ENCODE measurements at regions not wholly inside any gene's neighbourhood (a gene's known extent, or its start where the extent isn't known, plus 50 kb on each side); places are given as distances from the start of the nearest gene placed in this dataset.

DNA sequence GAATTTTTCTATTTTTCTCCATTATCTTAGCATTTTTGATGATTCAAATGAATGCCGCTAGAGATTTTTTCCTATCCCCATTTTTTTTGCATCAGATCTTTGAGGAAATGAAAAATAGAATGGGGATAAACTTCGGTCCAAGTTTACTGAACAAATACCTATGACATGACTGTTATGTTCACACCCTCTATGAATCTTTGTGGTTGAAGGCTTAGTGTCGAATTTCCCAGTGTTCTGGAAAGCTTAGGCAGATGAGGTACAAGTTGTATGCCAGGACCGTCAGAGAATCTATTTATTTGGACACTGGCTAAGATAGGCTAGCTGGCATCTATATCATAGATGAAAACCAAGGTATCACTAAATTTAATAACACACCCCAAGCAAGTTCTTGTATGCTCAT, 123.4 kb downstream of the SPCS3 start:
- no peak for DNase-seq (ENCODE audit: low read depth, low spot score)

DNA sequence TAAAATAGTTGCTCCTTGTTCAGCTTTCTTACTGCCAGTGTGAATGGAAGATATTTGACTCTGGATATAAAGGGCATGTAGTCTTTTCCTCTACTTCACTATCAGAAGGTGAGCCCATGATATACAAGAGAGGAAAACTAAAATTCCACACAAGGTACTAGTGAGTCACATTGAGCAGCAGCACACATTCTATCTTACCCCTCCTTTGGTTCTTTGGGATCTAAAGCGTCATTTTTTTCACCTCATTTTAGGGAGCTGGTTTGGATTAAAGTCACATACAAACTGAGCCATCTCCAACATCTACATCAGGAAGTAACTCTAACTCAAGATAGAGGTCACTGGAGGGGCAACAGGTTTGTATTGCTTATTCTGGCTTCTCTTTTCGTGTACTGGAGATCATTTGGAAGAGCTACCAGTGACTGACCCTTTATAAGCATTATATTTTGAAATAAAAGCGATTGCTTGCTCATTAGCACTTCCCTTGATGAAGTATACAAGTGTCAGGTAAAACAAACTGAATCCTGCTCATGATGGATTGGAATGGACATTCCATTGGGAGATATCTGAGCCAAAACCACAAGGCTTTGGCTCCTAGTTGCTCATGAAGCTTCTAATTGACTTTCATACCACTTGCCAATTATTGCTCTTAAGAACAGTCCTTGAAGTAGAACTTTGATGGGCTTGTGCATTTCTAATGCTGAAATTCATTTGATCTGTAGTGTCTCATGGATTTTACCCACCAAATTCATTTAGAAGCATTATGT, 124.1 kb downstream of the SPCS3 start:
- no peak for DNase-seq (ENCODE audit: low read depth, low spot score)

DNA sequence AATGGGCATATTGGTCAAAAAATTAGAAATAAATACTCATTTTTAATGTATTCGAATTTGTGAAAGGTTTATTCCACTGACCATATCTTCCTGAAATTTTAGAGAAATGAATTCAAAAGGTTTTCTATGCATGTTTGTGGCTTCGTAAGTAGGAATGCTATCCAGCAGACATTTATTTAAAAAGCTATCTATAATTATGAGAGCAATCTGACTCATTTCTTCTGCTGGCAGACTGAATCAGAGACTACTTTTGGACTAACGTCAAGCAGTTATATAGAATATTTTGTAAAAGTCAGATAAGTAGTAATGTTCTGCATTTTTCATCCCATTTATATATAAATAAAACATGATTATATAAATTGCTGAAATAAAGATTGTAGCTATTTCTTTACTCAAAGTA, 125.0 kb downstream of the SPCS3 start:
- no peak for DNase-seq (ENCODE audit: low read depth, low spot score)

DNA sequence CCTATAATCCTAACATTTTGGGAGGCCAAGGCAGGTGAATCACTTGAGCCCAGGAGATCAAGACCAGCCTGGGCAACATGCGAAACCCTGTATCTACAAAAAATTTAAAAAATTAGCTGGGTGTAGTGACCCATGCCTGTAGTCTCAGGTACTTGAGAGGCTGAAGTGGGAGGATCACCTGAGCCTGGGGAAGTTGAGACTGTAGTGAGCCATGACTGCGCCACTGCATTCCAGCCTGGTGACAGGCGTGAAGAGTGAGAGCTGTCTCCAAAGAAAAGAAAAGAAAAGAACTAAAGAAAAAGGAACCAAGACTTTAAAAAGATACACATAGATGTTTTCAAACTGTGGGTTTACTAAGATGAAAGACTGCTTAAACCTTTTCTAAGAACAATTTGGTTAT, 129.0 kb downstream of the SPCS3 start:
- DNase-seq (ENCODE audit: low read depth, low spot score) = no peak

DNA sequence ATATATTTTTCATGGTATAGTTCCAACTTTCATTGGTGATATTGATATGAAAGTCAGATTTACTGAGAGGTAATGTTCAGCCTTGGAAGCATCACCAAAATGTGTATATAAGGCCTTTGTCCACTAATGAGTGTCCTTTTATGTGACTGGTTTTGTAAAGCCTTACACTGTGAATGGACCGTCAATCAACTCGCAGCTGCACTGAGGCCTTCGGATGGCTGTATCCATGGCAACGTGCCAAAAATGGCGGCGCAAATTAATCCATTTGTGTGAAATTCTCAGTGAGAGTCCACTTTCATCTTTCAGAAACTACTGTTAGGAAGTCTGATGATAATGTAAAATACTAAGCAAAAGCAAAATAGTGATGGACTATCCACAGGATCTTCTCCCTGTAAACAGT, 131.7 kb downstream of the SPCS3 start:
- DNase-seq (ENCODE audit: low read depth, low spot score) = no peak

DNA sequence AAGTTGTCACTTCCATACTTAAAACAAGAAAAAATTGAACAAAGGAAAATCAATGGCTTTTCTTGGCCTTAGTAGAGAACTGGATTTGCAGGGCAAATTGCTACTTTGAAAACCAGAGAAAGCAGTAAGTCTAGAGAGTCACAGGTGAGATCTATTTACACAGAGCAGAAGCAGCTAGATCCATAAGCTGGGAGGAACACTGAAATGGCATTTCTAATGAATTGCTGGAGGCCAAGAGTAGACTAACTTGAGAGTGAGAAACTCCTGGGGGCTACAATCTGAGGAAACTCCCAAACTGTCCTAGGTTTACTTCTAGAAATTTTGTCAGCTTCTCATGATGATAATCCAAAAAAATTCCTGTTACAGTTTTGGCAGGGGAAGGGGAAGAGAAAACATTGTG, 133.3 kb downstream of the SPCS3 start:
- DNase-seq (ENCODE audit: low read depth, low spot score) = no peak

DNA sequence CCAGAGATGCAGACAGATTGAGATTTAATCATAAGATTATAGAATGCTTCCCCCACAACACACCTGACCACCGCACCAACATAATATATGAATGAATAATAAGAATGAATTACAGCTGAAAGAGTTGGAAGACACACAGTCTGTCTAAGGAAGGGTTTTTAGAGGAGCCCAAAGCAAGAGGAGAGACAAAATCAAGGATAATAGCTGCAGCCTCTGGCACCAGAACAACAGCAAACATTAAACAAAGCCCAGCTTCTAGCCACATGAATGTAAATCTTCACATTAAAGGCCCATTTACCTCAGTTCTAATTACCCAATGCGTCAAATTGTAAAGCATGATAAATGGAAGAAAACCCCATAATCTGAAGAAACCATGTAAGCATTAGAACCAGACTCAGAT, 133.9 kb downstream of the SPCS3 start:
- DNase-seq (ENCODE audit: low read depth, low spot score) = no peak

DNA sequence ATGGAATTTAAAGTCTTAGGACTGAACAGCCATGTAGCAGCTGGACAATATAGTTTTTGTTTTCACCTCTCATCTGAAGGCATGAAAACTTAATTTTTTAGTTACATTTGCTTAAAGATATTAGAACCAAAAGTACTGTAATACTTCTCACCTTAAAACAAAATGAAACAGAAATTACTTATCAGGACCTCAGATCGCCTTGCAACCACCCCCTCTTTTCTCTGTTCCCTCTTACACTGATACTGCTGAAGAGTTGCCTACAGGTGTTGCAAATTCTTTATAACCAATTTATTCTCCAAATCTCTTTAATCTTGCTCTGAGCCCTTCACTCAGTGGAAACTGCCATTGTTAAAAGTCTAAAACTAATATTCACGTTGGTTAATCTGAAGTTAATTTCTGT, 145.0 kb downstream of the SPCS3 start:
- DNase-seq (ENCODE audit: low read depth, low spot score) = no peak

DNA sequence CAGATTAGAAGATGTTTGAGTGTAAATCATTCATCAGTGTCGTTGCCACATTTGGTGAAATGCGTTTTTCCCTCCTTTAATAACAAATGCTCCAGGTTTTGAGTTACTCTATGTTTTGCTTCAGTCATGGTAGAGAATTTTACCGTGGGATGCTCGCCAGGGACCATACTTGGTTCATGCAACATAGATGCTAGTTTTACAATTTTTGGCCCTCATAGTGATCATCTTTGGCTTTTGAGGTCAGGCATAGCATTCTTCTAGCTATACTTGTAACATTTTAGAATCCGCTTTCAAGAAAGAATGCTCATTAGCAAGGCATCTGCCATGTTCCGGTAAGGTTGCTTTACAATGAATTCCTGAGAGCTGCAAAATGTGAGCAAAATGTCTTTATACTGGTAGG, 147.2 kb downstream of the SPCS3 start:
- DNase-seq (ENCODE audit: low read depth, low spot score) = no peak

DNA sequence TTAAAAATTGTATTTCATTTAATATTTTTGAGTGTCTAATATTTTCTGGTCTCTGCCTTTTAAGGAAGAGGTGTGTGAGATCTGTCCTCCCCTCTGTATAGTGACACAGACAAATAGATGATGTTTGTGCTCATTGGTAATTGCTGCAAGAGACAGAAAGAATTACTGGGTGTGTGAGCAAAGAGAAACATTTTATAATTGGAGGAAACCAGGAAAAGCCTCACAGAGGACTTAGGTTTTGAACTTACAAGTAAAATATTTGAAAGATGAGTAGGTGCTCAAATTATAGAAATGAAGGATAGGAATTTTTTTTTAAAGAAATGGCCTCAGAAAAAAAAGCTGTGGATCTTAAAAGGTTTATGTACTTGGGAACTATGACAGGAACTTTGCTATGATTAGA, 149.8 kb downstream of the SPCS3 start:
- DNase-seq (ENCODE audit: low read depth, low spot score) = no peak

DNA sequence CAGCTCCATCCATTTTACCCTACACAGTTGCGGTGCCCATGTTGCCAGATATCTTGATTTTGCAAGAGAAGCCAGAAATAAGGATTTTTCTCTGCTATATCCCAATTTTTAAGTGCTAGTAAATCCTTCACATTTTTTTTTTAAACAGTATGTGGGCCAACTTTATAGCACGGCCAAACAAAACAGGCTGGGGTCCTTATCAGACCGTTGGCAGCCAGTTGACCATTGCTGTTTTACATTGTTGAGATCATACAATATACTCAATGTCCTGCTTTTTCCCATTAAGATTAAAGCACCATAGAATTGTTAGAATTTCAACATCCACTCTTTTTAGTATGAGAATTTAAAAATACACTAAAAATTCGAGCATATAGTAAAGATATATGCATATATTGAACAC, 150.9 kb downstream of the SPCS3 start:
- DNase-seq (ENCODE audit: low read depth, low spot score) = no peak

DNA sequence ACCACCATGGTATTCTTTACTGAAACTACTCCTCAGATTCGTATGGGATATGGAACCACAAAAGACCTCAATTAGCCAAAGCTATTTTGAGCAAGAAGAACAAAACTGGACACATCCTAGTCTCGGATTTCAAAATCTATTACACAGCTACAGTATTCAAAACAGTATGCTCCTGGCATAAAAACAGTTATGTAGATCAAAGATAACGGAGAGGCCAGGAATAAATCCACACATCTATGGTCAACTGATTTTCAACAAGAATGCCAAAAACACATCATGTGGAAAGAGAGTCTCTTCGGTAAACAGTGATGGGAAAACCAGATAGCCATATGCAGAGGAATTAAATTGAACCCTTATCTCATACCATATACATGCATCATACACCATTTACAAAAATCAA, 155.3 kb downstream of the SPCS3 start:
- no peak for DNase-seq (ENCODE audit: low read depth, low spot score)

DNA sequence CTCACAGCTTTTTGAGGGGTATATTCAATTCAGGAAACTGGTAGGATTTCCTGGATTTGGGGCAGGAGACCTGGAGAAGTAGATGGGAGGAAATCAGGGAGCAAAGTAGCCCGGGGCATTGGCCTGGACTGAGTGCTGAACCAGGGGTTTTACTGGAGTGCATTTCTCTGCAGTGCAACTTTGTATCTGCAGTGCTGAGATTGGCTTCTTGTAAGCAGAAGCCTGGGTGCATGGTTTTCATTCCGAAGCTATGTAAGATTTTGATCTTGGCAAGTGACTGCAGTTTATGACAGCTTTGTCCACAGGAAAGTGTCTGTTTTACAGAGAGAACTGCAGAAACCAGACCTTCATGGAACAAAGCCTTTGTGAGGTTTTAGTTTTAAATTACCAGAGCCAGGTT, 158.3 kb downstream of the SPCS3 start:
- DNase-seq (ENCODE audit: low read depth, low spot score) = no peak

DNA sequence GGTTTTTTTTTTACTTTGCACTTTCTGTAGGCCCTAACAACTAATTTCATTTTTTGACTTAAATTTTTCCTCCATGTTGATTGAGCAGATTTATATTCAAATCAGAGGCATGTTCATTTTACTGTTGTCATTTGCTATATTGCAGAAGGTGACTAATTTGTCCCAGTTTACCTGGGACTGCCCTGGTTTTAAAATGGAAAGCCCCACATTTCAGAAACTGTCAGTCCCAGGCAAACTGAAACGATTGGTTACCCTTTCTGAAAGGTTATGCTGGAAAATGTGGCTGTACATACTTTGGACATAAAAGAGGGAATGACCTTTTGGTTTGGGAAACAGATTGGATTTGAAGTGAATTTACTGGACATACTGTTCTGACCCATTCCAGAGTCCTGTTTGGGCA, 160.0 kb downstream of the SPCS3 start:
- no peak for DNase-seq (ENCODE audit: low read depth, low spot score)

DNA sequence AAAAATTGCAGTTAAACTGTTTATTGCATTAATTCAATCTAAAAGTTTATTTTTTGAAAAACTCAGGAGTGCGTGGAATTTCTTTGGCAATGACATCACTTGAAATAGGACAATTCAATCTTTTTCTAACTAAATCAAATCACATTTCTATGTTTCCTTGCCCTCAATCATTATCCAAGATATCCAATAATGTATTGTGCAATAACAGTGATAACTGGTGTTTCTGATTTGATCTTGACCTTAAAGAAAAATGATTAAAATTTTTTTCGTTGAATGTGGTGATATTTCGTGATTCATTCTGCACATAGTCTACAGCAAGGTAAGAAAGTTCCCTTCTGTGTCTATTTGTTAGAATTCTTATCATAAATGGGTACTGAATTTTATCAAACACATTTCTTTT, 163.2 kb downstream of the SPCS3 start:
- no peak for DNase-seq (ENCODE audit: low read depth, low spot score)

DNA sequence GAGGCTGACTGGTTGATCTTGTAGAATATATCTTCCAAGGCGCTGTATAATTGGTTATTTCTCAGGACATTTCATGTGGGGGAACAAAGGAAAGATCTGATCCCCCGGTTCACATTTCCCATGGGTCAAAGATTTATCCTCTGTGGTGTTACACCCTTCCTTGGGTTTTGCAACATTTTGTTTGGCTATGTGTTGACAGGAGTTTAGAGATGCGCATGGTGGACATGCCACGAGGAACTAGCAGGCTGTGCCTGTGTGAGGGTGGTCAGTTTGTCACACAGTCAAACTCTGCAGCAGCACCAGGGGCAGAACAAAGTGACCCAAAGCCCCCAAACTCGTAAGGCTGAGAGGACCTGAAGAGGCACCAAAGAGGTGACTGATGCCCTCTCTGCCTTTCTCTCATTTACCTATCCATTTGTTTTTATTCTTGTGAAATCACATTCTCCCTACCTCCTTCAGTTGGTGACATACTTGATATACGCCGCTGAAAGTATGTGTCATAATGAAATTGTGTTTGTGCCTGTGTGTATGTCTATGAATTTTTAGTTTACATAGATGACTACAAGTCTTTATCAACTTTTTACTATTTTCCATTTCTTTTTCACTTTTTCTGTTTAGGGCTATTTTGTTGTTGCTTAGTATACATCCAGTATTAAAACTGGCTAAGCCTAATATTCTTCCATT, 164.7 kb downstream of the SPCS3 start:
- DNase-seq (ENCODE audit: low read depth, low spot score) = no peak

DNA sequence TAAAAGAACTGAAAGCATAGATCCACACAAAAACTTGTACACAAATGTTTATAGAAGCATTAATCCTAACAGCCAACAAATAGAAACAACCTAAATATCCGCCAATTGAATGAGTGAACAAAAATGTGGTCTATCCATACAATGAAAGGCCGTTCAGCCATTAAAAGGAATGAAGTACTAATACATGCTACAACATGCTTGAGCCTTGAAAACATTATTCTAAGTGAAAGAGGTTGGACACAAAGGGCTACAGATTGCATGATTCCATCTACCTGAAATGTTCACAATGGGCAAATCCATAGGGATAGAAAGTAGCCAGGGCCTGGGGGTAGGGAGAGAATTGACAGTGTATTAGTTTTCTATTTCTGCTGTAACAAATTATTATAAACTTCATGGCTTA, 169.2 kb downstream of the SPCS3 start:
- DNase-seq (ENCODE audit: low read depth, low spot score) = no peak

DNA sequence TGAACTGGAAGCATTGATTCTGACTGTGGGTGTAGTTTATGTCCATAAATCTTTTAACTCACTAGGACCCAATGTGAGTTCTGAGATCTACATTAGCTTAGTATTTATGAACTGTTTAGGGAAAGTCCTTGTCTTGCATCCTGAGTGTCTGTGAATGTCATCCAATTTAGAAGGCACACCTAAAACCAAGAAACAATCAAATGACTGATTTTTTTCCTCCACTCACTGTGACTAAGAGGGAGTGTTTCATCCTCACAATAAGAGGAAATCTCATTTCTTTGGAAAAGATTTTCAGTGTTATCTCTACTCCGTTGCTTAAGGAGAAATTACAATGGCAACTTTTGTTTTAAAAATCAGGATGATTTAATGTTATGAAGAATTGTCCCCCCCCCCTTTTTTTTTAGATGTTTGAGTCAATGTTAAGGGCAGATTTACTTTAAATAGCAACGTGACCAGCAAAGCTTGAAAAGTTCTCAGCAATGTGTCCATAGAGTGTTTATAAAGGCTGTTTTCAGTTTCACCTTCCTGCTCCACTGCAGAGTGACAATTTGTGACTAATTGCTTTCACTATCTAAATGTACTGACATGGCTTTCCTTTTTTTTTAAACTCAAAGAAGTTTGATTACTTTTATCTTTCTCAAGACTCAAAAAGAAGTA, 173.0 kb downstream of the SPCS3 start:
- no peak for DNase-seq (ENCODE audit: low read depth, low spot score)

DNA sequence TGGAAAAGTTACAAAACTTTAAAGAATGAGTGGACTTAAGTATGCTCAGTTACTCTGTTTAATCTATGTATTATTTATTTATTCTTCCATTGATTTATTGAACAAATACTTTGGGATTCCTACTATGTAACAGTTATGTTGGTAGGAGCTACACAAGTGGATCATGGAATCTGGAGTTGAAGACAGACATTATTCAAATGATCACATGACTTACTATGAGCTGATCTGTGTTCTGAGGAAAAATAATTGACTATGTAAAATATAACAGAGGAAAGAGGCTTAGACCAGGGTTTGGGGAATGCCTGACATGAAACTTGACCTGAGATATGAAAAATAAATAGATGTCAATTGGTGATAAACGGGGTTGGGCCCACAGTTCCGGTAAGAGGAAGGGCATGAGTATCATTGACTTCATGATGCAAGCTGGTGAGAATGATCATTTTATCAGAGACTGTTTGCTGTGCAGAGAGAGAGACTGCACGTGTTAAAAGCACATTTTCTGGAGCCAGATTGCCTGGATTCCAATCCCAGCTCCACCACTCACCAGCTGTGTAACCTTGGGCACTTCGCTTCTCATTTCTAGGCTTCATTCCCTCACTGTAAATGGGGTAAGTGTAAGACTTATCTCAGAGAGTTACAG, 179.0 kb downstream of the SPCS3 start:
- no peak for DNase-seq (ENCODE audit: low read depth, low spot score)

DNA sequence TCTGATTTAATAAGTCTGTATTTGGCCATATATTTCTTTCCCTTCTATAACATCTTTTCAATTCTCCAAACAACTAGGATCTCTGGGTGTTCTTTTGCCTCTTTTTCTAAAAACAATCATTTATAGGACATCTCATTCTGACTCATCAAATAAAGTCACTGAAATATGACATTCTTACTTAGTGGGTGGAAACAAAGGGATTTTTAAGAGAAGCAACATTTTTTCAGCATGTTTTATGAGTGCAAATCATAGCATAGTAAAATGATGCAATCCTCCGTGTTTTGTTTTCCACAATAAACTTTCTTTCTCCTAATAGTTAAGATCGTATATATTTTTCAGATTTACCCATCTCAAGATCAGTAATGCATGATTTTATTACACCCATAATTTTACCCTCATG, 179.8 kb downstream of the SPCS3 start:
- no peak for DNase-seq (ENCODE audit: low read depth, low spot score)

DNA sequence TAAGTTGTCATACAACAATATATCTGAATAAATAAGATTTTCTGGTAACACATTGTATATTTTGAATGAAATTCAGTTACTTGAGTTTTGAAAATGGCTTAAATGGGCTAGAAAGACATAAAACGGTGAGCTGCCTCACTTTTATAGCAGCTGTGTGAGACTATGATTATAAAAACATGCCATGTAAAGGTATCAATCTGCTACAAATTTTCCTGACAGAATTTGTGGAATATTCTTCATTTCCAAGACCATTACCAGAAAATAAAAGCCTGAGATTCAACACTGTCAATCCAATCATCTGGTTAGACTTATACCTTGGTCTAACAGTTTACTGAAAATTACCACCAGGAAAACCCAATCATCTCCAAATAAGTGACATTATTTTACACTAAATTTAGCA, 181.1 kb downstream of the SPCS3 start:
- no peak for DNase-seq (ENCODE audit: low read depth, low spot score)

DNA sequence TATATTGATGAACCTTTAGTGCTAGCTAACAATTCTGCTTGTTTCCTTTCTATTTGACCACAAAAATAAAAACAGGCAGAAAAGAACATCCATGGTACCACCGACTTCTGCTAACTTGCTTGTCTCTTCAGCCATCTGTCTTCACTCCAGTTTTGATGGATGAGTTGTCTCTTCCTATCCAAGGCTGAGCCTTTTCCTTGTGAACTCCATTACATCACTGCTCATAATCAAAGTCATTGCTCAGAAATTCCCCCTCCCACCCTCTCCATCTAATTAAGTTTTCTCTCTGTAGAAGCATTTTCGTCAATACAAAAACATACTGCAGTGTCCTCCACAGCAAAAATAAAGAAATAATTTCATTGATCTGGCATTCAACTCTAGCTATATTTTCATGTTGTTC, 184.4 kb downstream of the SPCS3 start:
- DNase-seq (ENCODE audit: low read depth, low spot score) = no peak

Measured in pulmonary artery endothelial cell (primary cell).